Chondrocyte (in vitro differentiated cells): ENCODE measurements at regions not wholly inside any gene's neighbourhood (a gene's known extent, or its start where the extent isn't known, plus 50 kb on each side); places are given as distances from the start of the nearest gene placed in this dataset.

ENCODE experiments used
- DNase-seq: peaks from one replicate; pipeline ENCODE4 v3.0.0; 2021; ENCODE audit warnings: mixed read lengths, low spot score
- H3K27ac Mint-ChIP-seq: one replicate; pipeline ENCODE4 v1.8.0; 2021; ENCODE audit warnings: mild to moderate bottlenecking, moderate library complexity, mixed read lengths; ENCODE audit not compliant: unreplicated experiment
- H3K27me3 Mint-ChIP-seq: 2 replicates; pipeline ENCODE4 v1.8.0; 2021; ENCODE audit warnings: low read depth, mixed read lengths
- H3K36me3 Mint-ChIP-seq: 2 replicates; pipeline ENCODE4 v1.8.0; 2021; ENCODE audit warnings: low read depth, mixed read lengths
- H3K4me1 Mint-ChIP-seq: 2 replicates; pipeline ENCODE4 v1.8.0; 2021; ENCODE audit warnings: low read depth, mild to moderate bottlenecking, mixed read lengths
- H3K4me3 Mint-ChIP-seq: one replicate; pipeline ENCODE4 v1.8.0; 2021; ENCODE audit warnings: mild to moderate bottlenecking, moderate library complexity, mixed read lengths; ENCODE audit not compliant: unreplicated experiment
- H3K9me3 Mint-ChIP-seq: 2 replicates; pipeline ENCODE4 v1.8.0; 2021; ENCODE audit warnings: low read depth, mixed read lengths
- CTCF ChIP-seq: fragments of 200-600 bp; sonication (generic); IDR thresholded peaks from 2 replicates; pipeline ENCODE4 v1.5.0; 2021; ENCODE audit warnings: antibody characterized with exemption, mild to moderate bottlenecking, moderate library complexity

- H3K27me3 Mint-ChIP-seq, result no peaks in the 10 kb centered on the region
- no peaks in the 10 kb centered on the region for H3K4me1 Mint-ChIP-seq
- H3K27ac Mint-ChIP-seq, result no peak overlapping the region
- no peak for DNase-seq
- H3K36me3 Mint-ChIP-seq, result no peaks in the 10 kb centered on the region
- H3K4me3 Mint-ChIP-seq, result no peak overlapping the region
- H3K9me3 Mint-ChIP-seq, result peaks cover 1% of the 10 kb centered on the region
- TF ChIP-seq CTCF, result no peak
Measured at GRCh38 chr3:25057379-25057778, 370.7 kb upstream of the RARB start.

- Mint-ChIP-seq H3K27ac (no peak overlapping the region), H3K4me3 (no peak overlapping the region), H3K36me3 (no peaks in the 10 kb centered on the region), H3K4me1 (peaks cover 2% of the 10 kb centered on the region), H3K9me3 (peaks cover 4% of the 10 kb centered on the region), H3K27me3 (no peaks in the 10 kb centered on the region)
- no peak for DNase-seq
- TF ChIP-seq CTCF, result no peak
Measured at GRCh38 chr3:25064681-25065080, 363.4 kb upstream of the RARB start.

- H3K36me3 Mint-ChIP-seq, result no peaks in the 10 kb centered on the region
- H3K4me3 Mint-ChIP-seq, result no peak overlapping the region
- H3K27me3 Mint-ChIP-seq, result no peaks in the 10 kb centered on the region
- TF ChIP-seq CTCF, result no peak
- no peaks in the 10 kb centered on the region for H3K9me3 Mint-ChIP-seq
- H3K27ac Mint-ChIP-seq, result no peak overlapping the region
- DNase-seq, result no peak
- H3K4me1 Mint-ChIP-seq, result peaks cover 10% of the 10 kb centered on the region
Measured at GRCh38 chr3:25069970-25070369, 358.1 kb upstream of the RARB start.

GRCh38 chr3:25071846-25072245, 356.2 kb upstream of the RARB start:
- Mint-ChIP-seq H3K27me3 (no peaks in the 10 kb centered on the region), H3K9me3 (no peaks in the 10 kb centered on the region), H3K4me3 (no peak overlapping the region), H3K27ac (no peak overlapping the region), H3K36me3 (no peaks in the 10 kb centered on the region), H3K4me1 (peaks cover 12% of the 10 kb centered on the region)
- DNase-seq, result no peak
- no peak for TF ChIP-seq CTCF

- H3K4me1 Mint-ChIP-seq, result peaks cover 12% of the 10 kb centered on the region
Measured at GRCh38 chr3:25073423-25073822, 354.6 kb upstream of the RARB start.

More at GRCh38 chr3:25073423-25073822, 354.6 kb upstream of the RARB start:
- Mint-ChIP-seq H3K27ac (no peak overlapping the region), H3K36me3 (no peaks in the 10 kb centered on the region), H3K27me3 (no peaks in the 10 kb centered on the region), H3K9me3 (no peaks in the 10 kb centered on the region), H3K4me3 (no peak overlapping the region)
- no peak for TF ChIP-seq CTCF
- no peak for DNase-seq
